T1000 (cell line): ENCODE measurements at regions not wholly inside any gene's neighbourhood (a gene's known extent, or its start where the extent isn't known, plus 50 kb on each side); places are given as distances from the start of the nearest gene placed in this dataset.
A peak's percentile ranks its signal among the peaks of the same experiment; 100 is the strongest.
"Not testable (repeated sequence)": the region's sequence is repeated elsewhere in the genome, so short reads cannot be mapped to it uniquely, and the experiment has no call there.

Experiments used
- DNase-seq: peaks from one replicate; lab custom pipeline; 2025; ENCODE audit warnings: mixed read lengths; lab: John Stamatoyannopoulos, UW

DNA sequence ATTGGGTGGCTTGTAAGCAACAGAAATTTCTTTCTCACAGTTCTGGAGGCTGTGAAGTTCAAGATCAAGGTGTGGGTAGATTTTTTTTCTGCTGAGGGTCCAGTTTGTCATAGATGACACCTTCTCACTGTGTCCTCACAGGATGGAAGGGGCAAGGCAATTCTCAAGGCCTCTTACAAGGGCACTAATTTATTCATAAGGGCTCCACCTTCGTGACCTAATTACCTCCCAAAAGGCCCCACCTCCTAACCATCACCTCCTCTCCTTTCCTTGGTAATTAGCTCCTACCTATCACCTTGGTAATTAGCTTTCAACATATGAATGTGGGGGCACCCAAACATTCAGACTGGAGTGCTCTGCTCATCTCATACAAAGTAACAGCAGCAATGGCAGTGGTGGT is 92.3 kb upstream of the CD44 start:
- no peak for DNase-seq

- DNase-seq: no peak
Measured at GRCh38 chr11:35047179-35047578, 91.8 kb upstream of the CD44 start.

GRCh38 chr11:35047769-35048168 is 91.2 kb upstream of the CD44 start:
- no peak for DNase-seq

DNA sequence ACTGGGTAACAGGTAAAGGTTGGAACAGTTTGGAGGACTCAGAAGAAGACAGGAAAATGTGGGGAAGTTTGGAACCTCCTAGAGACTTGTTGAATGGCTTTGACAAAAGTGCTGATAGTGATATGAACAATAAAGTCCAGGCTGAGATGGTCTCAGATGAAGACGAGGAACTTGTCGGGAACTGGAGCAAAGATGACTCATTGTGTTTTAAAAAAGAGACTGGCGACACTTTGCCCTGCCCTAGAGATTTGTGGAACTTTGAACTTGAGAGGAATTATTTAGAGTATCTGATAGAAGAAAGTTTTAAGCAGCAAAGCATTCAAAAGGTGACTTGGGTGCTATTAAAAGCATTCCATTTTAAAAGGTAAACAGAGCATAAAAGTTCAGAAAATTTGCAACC is 90.6 kb upstream of the CD44 start:
- not testable (repeated sequence) for DNase-seq

DNA sequence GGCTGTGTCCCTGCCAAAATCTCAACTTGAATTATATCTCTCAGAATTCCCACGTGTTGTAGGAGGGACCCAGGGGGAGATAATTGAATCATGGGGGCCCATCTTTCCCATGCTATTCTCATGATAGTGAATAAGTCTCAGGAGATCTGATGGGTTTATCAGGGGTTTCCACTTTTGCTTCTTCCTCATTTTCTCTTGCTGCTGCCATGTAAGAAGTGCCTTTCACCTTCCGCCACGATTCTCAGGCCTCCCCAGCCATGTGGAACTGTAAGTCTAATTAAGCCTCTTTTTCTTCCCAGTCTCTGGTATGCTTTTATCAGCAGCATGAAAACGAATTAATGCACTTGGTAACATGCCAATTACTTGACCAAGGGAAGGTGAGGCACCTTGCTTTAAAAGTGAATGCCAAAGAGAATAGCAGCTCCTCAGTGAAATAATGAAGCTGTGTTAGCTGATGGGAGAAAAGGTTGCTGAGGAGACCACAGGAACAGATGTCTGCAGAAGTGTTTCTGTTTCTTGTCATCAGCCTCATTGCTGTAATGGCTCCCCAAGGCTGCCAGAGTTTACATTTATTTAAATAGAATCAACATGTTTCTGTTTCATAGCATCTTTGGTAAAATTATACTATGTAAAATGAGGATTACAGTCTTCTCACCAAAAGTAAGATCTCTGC is 89.0 kb upstream of the CD44 start:
- DNase-seq: no peak

DNA sequence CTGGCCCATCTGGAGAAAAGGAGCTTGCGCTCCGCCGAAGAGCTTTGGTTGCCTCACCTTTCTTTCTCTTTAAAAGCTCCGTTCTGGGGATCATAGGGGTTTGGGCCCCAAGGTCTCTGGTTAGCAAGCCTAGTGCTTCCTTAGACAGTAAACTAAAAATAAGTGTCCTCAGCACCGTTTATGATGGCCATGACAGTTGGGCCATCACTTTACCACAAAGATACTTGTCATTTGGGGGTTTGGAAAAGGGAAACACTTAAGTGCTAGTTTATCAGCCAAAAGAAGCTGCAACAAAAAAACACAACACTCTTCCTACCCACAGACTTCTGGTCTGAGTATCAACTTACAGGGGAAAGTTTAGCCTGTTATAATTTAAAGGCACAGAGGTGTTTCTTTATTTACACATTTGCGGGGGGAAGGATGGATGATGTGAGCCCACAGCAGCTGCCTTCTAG is 88.4 kb upstream of the CD44 start:
- DNase-seq: no peak

DNA sequence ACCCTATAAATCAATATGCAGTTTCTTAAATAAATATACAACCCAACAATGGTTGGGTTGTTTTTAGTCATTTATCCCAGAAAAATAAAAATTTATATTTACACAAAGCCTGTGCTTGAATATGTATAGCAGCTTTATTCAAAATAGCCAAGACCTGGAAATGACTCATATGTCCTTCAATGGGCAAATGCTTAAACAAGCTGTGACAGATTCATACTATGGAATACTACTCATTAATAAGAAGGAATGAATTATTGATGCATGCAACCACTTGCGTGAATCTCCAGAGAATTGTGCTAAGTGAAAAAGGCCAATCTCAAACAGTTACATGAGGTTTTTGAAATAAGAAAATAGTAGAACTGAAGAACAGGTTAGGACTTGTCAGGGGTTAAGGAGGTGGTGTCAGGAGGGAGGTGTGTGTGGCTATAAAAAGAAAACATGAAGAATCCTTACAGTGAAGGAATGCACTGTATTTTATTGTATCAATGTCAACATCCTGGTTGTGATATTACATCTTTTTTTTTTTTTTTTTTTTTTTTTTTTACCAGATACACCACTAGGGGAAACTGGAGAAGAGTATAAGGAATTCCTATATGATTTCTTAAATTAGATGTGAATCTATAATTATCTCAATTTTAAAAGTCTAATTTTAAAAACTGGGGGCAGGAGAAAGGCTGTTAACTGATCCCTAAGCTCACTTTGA is 82.4 kb upstream of the CD44 start:
- no peak for DNase-seq

- no peak for DNase-seq
Measured at GRCh38 chr11:35057926-35058668, 80.9 kb upstream of the CD44 start.

GRCh38 chr11:35058669-35059434 is 80.1 kb upstream of the CD44 start:
- no peak for DNase-seq

- DNase-seq: no peak
Measured at GRCh38 chr11:35061516-35062440, 77.2 kb upstream of the CD44 start.

- no peak for DNase-seq
Measured at GRCh38 chr11:35063488-35063931, 75.5 kb upstream of the CD44 start.

- DNase-seq: peak; percentile 25
Measured at GRCh38 chr11:35064114-35064800, 74.7 kb upstream of the CD44 start.

DNA sequence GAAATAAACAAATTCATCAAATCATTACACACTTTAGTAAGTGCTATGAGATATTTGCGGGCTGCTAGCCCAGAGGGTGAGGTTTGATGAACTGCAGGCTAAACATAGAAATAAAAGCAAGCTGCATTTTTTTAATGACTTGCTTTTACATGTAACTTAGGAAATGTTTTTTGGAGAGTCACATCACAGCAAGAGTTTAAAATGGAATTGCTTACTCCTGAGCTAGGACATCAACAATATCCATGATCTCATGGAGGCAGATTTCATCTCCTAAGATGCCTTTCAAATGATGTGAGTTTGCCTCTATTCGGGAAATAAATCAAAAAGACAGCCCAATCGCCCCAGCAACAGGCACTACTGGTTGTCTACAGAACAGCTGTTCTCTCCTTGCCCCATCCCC is 73.4 kb upstream of the CD44 start:
- DNase-seq: no peak

- DNase-seq: no peak
Measured at GRCh38 chr11:35066030-35066429, 72.9 kb upstream of the CD44 start.

GRCh38 chr11:35066783-35067423 is 72.1 kb upstream of the CD44 start:
- DNase-seq: no peak

GRCh38 chr11:35071722-35072121 is 67.2 kb upstream of the CD44 start:
- DNase-seq: no peak

- no peak for DNase-seq
Measured at GRCh38 chr11:35073691-35074419, 65.1 kb upstream of the CD44 start.

GRCh38 chr11:35076201-35077100 is 62.5 kb upstream of the CD44 start:
- no peak for DNase-seq
